Left ventricle myocardium inferior (tissue), 1 donor: ENCODE measurements at regions not wholly inside any gene's neighbourhood (a gene's known extent, or its start where the extent isn't known, plus 50 kb on each side); places are given as distances from the start of the nearest gene placed in this dataset.
"Not testable (repeated sequence)": the region's sequence is repeated elsewhere in the genome, so short reads cannot be mapped to it uniquely, and the experiment has no call there.

Experiments used
- DNase-seq: peaks from one replicate; pipeline ENCODE4 v3.0.0-alpha.2; 2020
- H3K27ac ChIP-seq: fragments of 200-600 bp; replicated peaks from 2 replicates; pipeline ENCODE4 v1.8.0; 2021
- H3K27me3 ChIP-seq: fragments of 200-600 bp; 2 replicates; pipeline ENCODE4 v1.8.0; 2021; ENCODE audit warnings: low read depth
- H3K36me3 ChIP-seq: fragments of 200-600 bp; 2 replicates; pipeline ENCODE4 v1.8.0; 2021
- H3K4me1 ChIP-seq: fragments of 200-600 bp; 2 replicates; pipeline ENCODE4 v1.8.0; 2021
- H3K4me3 ChIP-seq: fragments of 200-600 bp; 2 replicates; pipeline ENCODE4 v1.8.0; 2021; ENCODE audit warnings: mild to moderate bottlenecking, moderate library complexity
- H3K9me3 ChIP-seq: fragments of 200-600 bp; replicated peaks from 2 replicates; pipeline ENCODE4 v1.8.0; 2021
- intact Hi-C: fragments of 100-400 bp; cut with micrococcal nuclease; formaldehyde crosslinking; loops from one replicate; pipeline ENCODE4 v1.11.0; 2022
- TF ChIP-seq, protein P1 (sequence below): fragments of 200-600 bp; IDR thresholded peaks from 2 replicates; pipeline ENCODE4 v1.8.0; 2021; ENCODE audit warnings: antibody characterized with exemption, mild to moderate bottlenecking, borderline replicate concordance
- donor health status: DM: no; HTN: yes; CAD: no; lungs with severe emphysema.

DNA sequence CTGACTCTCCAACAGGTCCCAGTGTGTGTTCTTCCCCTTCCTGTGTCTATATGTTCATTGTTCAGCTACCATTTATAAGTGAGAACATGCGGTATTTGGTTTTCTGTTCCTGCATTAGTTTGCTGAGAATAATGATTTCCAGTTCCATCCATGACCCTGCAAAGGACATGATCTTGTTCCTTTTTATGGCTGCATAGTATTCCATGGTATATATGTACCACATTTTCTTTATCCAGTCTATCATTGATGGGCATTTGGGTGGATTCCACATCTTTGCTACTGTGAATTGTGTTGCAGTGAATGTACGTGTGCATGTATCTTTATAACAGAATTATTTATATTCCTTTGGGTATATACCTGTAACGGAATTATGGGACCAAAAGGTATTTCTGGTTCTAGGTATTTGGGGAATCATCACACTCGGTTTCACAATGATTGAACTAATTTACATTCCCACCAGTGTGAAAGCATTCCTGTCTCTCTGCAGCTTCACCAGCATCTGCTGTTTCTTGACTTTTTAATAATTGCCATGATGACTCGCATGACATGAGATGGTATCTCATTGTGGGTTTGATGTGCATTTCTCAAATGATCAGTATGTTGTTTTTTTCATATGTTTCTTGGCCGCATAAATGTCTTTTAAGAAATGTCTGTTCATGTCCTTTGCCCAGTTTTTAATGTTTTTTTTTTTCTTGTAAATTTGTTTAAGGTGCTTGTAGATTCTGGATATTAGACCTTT is 60.2 kb downstream of the LSMEM1 start:
- peaks cover 11% of the 10 kb centered on the region for H3K4me1 ChIP-seq
- intact Hi-C loops, result no loop called here
- no peaks in the 10 kb centered on the region for H3K27me3 ChIP-seq
- DNase-seq, result no peak
- no peaks in the 10 kb centered on the region for H3K36me3 ChIP-seq
- no peak overlapping the region for H3K4me3 ChIP-seq
- no peak overlapping the region for H3K27ac ChIP-seq
- peaks cover 6% of the 10 kb centered on the region for H3K9me3 ChIP-seq
- TF ChIP-seq, protein P1, sequence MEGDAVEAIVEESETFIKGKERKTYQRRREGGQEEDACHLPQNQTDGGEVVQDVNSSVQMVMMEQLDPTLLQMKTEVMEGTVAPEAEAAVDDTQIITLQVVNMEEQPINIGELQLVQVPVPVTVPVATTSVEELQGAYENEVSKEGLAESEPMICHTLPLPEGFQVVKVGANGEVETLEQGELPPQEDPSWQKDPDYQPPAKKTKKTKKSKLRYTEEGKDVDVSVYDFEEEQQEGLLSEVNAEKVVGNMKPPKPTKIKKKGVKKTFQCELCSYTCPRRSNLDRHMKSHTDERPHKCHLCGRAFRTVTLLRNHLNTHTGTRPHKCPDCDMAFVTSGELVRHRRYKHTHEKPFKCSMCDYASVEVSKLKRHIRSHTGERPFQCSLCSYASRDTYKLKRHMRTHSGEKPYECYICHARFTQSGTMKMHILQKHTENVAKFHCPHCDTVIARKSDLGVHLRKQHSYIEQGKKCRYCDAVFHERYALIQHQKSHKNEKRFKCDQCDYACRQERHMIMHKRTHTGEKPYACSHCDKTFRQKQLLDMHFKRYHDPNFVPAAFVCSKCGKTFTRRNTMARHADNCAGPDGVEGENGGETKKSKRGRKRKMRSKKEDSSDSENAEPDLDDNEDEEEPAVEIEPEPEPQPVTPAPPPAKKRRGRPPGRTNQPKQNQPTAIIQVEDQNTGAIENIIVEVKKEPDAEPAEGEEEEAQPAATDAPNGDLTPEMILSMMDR, result no peak

DNA sequence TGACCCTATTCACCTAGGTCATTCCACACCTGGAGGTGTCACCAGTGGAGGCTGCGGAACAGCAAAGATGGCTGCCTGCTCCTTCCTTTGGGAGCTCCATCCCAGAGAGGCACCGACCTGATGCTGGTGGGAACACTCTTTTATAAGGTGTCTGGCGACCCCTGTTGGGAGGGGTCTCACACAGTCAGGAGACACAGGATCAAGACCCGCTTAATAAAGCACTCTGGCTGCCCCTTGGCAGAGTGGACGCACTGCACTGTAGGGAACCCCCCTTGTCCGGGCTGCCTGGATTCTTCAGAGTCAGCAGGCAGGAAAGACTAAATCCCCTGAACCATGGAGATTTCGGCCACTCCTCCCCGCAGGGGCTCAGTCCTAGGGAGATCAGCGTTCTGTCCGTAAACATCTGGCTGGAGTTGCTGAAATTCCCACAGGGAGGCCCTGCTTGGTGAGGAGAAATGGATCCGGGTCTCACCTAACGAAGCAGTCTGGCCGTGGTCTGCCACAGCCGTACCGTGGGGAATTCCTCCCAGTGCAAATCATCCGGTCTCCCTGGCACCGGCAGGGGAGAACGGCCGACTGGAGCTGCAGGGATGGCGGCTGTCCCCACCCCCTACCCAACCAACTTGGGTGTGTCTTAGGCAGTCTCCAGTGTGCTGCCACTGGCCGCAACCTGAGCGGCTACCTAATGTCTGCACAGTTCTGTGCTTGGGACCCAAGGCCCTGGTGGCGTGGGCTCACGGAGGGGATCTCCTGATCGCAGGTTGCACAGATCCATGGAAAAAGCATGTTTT is 66.1 kb downstream of the LSMEM1 start:
- TF ChIP-seq, protein P1, result no peak
- no peak overlapping the region for H3K4me3 ChIP-seq
- H3K27me3 ChIP-seq, result peaks cover 9% of the 10 kb centered on the region
- no peak overlapping the region for H3K27ac ChIP-seq
- DNase-seq, result no peak
- intact Hi-C loops, result no loop called here
- no peaks in the 10 kb centered on the region for H3K36me3 ChIP-seq
- no peaks in the 10 kb centered on the region for H3K4me1 ChIP-seq
- peaks cover 6% of the 10 kb centered on the region for H3K9me3 ChIP-seq

DNA sequence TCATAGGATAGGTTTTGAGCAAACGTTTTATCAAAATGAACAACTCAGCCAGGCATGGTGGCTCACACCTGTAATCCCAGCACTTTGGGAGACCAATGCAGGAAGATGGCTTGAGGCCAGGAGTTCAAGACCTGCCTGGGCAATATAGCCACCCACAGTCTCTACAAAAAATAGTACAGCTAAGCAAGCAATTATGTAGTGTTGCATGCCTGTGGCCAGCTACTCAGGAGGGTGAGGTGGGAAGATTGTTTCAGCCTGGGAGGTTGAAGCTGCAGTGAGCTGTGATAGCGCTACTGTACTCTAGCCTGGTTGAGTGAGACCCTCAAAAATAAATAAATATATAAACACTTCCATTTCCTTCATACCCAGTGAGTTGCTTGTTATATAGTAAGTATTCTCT is 67.1 kb downstream of the LSMEM1 start:
- no peak for DNase-seq
- H3K4me3 ChIP-seq, result no peak overlapping the region
- peaks cover 9% of the 10 kb centered on the region for H3K27me3 ChIP-seq
- H3K9me3 ChIP-seq, result no peaks in the 10 kb centered on the region
- H3K27ac ChIP-seq, result no peak overlapping the region
- H3K36me3 ChIP-seq, result no peaks in the 10 kb centered on the region
- intact Hi-C loops, result no loop called here
- TF ChIP-seq, protein P1, result no peak
- H3K4me1 ChIP-seq, result no peaks in the 10 kb centered on the region

DNA sequence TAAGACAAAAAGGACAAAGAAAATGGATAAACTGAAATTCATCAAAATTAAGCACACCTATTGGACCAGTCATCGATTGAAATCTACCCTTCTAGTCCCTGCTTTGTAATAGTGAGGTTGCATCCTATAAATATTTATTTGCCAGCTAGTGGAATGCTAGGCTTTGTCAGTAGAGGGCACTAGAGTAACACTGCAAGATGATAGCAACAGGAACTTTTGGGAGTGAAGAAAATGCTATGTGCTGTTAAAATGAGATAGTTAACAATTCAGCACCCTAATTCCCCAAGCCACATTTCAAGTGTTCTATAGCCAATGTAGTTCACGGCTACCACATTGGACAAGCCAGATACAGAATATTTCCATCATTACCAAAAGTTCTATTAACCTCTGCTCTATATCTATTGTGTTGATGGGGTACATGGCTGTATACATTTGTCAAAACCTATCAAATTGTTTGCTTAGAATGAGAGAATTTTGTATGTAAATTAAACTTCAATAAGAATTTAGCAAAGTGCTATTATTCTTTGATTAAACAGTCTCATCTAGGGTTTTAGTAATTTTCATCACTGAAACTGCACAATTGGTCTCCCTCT is 69.8 kb downstream of the LSMEM1 start:
- H3K27me3 ChIP-seq, result peaks cover 9% of the 10 kb centered on the region
- no peaks in the 10 kb centered on the region for H3K36me3 ChIP-seq
- no peak overlapping the region for H3K27ac ChIP-seq
- intact Hi-C loops, result loop anchor here (5.0 kb wide), 1 partner anchor 872 kb away; no protein-coding TSS in a partner anchor
- H3K9me3 ChIP-seq, result no peaks in the 10 kb centered on the region
- no peaks in the 10 kb centered on the region for H3K4me1 ChIP-seq
- TF ChIP-seq, protein P1, result peak; percentile 96
- no peak overlapping the region for H3K4me3 ChIP-seq
- no peak for DNase-seq

DNA sequence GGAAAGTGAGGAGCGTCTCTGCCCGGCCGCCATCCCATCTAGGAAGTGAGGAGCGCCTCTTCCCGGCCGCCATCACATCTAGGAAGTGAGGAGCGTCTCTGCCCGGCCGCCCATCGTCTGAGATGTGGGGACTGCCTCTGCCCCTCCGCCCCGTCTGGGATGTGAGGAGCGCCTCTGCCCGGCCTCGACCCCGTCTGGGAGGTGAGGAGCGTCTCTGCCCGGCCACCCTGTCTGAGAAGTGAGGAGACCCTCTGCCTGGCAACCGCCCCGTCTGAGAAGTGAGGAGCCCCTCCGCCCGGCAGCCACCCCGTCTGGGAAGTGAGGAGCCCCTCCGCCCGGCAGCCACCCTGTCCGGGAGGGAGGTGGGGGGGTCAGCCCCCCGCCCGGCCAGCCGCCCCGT is 70.7 kb downstream of the LSMEM1 start:
- DNase-seq, H3K4me1 ChIP-seq, H3K36me3 ChIP-seq, H3K4me3 ChIP-seq, H3K9me3 ChIP-seq, H3K27ac ChIP-seq, H3K27me3 ChIP-seq: not testable (repeated sequence)
- intact Hi-C loops, result loop anchor here (5.0 kb wide), 1 partner anchor 871 kb away; no protein-coding TSS in a partner anchor
